NCI-H2107 treated with DMSO at 0.1 percent for 48 hours (cell line): ENCODE measurements at regions not wholly inside any gene's neighbourhood (a gene's known extent, or its start where the extent isn't known, plus 50 kb on each side); places are given as distances from the start of the nearest gene placed in this dataset.

ENCODE experiments used
- DNase-seq: peaks from one replicate; lab custom pipeline; 2025; ENCODE audit not compliant: unreplicated experiment; lab: John Stamatoyannopoulos, UW

DNA sequence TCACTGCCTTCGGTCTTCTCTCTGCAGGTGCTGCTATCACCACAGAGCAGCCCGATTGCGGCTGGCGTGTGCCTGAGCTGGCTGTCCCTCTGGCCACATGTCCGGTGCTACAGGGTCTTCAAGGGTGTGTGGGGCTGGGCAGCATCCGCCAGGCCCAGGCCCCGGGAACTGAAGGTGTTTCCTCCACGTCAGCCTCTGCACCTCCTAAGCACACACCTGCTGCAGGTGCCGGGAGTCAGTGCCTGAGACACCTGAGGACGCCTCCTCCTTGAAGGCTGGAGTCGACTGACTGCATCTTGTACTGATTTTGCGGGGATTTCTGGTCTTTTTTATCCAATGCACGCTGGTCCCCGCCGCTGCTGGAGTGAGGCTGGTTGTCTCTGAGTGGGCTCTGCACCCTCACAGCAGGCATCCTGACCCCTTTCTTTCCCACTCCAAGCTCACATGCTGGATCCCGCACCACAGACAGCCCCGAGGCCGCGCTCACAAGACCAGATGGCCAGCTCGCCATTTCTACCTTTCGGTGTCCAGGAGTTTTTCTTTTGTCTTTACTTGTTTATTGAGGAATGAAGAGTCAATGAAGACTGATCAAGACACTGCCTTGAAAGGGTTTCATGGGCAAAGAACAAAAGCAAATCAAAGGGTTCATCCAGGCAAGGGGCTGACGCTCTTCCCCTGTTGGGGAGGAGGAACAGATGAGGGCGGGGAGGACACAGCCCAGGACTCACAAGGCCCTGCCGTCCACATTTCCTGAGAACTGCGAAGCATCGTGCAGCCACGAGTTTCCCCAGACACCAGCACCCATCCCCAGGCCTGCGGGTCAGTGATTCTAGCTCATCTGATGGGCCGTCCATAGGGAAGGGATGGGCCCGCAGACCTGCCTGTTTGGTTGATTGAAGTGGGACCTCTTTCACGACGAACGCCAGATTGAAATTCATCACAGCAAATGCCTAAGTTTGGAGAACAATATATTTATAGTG lies 203.8 kb upstream of the SOX1 start:
- no peak for DNase-seq

DNA sequence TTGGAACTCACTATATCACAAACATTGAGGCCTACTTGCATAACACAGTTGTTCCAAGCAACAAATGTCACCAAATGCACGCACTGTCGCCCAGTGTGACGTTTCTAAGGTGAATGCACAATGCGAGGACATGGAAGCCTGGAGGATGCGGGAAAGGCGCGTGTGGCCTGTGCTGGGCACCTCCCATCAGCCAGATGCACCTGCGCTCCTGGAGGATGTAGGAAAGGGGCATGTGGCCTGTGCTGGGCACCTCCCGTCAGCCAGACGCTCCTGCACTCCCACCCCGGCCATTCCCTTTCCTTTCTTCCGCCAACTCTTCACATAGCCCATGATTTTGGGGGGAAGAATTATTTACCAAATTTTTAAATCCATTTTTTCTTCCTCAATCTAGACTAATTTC lies 202.4 kb upstream of the SOX1 start:
- no peak for DNase-seq

DNA sequence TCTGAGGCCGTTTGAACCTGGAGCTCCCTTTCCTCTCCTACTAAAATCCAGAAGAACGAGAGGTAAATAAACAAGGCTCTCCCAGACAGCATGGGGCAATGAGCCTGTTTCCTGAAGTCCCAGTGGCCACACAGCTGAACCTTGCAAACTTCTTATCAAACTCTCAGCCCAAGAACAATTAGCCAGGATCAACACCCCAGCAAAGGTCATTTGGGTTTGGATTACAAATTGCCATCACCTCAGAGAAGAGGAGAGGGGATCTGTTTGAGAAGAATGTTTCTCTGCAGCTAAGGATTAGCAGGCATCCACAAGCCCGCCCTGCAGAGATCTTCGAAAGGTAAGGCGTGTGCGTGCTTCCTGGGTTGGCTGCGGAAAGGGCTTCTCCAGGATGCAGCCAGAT lies 201.9 kb upstream of the SOX1 start:
- DNase-seq: no peak

DNA sequence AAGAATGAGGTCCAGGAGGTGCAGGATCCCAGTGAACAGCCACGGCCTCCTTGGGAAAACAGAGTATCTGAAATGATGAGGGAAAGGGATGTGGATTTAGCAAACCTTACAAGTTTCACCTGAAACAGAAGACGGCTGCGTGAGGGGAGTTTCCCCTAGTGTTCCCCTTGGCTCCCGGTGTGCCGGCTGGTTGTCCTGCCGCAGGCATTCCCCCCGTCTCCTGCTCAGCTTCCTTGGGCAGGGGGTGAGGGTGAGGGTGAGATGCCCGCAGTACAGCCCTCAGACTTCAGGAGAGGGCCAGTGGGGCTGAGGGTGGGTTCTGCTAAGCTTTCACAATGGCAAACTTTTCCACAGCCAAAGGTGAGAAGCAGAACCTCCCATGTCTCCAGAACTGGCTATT lies 201.1 kb upstream of the SOX1 start:
- no peak for DNase-seq

DNA sequence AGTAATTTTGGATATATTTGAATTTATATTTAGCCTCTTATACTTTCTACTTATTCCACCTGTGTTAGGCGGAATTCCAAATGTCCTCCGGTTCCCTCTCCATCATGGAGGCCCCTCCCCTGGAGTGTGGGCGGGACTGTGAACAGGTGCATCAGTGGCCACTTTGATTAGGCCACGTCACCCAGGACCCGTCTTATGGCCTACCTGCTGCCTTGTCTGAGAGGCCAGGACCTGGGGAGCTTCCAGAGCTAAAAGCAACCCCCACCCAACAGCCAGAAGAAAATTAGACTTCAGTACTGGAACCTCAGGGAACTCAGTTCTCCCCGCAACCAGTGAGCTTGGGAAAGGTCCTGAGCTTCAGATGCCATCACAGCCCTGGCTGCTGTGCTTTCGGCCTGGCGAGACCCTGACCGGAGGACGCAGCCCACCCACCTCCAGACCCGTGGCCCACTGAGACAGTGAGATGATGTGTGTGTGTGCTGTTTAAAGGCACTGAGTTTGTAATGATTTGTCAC lies 200.2 kb upstream of the SOX1 start:
- no peak for DNase-seq

DNA sequence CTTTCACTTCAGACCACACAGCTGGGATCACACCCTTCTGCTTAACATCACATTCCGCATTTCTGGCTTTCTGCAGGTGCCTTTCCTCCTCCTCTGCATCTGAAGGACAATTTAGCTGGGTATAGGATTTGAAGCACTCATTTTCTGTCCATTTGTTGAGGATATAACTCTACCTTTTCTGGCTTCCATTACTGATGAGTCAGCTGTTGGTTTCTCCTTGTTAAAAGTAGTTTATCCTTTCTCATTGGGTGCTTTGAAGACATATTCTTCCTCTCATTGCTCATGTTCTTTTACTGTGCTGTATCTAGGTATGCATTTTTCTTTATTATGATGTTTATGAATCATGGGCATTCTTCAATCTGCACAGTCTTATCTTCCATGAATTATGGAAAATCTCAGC lies 199.3 kb upstream of the SOX1 start:
- DNase-seq: no peak

DNA sequence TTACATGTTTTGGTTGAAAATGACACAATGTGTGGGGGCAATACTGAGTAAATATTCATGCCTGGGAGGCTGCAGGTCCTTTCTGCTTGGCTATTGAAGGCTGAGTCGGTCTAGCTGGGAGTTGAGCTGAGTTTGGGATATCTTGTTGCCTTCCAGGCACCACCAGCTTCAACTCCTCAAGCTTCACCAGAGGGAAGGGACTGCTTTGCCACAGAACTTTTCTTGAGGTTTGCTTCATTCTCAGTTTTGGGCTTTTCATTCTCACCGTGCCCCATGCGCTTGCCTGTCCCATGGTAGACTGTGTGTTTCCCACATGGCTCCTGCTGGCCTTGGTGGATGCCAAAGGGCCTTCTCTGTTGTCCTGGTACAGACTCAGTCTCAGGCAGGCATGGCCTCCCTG lies 198.2 kb upstream of the SOX1 start:
- DNase-seq: no peak

DNA sequence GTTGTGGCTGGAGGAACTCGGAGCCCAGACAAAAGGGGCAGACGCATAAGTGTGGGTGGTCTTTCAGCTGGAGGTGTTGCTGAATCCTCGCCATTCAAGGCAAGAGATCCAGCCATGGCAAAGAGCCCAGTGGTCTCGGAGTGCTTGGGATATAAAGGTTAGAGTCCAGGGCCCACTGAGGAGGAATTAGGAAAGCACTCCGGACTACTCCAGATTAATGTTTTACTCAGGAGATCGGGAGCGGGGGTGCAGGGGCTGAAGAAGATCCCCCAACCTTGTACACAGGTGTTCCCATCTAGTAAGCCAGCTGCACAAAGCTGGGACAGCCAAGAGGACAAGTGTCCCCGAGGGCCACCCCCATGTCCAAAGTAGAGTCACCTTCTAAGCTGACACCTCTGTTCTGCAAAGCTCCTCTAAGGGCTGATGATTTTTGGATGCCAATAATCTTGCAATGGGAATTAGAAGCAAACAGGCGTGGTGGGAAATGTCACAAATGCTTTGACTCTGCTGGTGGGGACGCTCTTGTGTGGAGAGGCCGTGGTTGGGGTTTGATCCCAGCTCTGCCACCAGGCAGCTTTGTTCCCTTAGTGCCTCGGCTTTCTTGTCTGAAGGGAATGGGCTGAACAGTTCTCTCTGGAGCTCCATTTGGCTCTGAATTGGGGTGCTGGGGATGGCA lies 194.3 kb upstream of the SOX1 start:
- DNase-seq: no peak

DNA sequence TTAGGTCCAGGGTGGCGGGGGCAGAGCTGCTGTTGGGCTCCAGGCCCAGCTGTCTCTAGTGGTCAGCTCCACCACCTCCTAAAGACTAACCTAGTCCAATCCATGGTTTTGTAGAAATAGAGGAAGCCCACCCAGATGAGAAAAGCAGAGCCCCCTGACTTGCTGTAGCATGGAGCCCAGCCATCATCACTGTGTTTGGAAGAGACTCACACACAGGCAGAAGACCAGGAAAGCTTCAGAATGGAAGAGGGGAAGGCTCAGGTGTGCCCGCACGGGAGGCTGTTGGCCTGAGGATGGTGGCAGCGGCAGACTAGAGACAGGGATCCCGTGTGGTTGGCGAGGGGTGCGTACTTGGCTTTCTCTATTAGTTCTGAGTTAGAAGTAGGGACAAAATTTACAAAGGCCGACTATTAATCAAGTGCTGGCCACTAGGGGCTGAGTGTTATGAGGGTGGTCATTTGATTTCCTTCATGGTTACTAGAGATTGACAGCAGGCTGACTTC lies 193.2 kb upstream of the SOX1 start:
- no peak for DNase-seq

DNA sequence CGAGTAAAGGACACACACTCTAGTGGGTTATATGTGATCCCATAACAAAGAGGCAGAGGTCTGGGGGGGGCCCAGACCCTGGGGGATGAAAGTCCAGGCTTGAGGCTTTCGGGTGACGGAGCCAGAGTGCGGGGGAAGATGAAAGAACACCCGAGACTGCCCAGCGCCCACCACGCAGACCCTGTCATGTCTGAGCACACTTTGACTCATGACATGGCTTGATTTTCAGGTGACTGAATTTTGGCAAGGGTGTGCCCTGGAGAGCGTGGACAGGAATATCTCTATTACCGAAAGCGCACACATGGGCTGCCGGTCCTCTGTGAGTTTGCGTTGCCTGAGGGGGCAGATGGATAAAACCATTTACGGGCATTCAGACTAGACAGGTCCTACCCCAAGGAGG lies 192.0 kb upstream of the SOX1 start:
- DNase-seq: no peak

DNA sequence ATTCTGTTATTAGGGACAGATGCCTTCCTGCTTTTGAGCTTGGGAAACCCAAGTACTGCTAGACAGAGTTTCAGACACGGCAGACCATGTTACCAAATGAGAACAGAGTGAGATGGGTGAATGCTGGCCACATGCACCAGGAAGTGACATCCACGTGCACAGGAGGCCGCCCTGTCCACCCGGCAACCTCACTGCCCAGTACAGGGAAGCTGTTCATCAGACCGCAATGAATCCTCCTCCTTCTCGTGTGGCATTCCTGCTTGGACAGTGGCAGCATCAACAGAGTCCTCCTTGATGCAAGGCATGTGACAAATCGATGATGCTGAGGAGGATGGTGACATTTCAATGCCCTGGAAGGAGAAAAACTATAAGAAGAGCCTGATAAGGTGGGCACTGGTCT lies 191.0 kb upstream of the SOX1 start:
- DNase-seq: no peak

DNA sequence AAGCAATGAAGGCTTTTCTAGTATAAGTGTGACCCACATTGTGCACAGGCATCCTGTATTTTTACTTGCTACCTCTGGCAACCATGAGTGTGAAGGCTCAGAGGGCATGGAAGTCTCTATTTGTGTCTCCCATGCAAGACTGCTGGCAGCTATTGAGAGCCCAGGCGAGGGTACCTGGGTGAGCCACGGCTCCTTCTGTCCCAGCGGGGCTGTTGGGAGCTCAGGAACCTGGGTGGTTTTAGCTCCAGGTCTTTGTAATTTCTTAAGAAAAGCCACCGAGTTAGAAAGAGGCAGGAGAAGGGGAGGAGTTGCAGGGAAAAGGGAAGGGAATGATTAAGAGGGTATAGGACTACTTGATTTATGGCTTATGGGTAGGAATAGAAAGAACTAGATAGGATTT lies 190.4 kb upstream of the SOX1 start:
- DNase-seq: no peak

DNA sequence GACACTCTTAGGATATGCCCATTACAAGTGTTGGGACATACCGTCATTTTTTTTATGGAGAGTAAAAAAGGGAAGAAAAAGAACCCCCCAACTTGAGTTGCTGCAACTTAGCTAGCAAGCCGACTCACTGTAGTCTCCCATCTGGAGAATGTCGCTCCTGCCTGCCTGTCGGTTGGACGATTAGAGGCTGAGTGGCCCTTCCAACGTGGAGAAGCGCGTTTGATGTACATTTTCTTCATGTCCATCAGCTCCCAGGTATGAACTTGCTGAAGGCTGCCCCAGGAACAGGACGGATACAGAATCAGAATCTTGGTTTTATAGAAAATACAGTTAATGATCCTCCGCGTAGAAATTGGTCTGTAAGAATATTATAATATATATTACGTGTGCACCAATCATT lies 189.0 kb upstream of the SOX1 start:
- DNase-seq: no peak

DNA sequence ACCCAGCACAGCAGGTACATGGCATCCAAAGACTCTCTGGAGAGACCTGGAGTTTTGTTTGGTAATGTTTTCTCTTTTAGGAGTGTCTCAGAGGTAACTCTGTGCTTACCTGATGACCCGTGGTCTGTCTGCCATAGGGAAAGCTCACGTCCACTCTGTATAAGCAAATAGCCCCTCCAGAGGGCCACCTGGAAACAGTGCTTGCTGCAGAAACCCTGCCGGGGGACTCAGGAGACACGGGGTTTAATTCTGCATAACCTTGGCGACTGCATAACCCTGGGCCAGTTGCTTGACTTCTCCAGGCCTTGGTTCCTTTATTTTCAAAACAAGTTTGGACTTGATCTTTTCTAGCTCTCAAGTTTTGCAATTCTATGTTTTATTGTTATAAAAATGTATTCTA lies 187.2 kb upstream of the SOX1 start:
- no peak for DNase-seq

DNA sequence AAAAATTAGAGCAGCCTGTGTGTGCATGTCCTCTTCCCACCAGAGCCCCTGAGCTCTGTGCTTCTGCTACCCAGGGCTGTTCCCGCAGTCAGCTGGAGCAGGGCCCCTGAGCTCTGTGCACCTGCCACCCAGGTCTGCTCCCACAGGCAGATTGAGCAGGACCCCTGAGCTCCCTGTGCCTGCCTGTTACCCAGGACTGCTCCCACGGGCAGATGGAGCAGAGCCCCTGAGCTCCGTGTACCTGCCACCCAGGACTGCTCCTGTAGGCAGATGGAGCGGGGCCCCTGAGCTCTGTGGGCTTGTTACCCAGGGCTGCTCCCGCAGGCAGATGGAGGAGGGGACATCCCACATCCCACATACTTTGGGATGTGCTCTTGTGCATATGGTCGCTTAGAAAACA lies 186.8 kb upstream of the SOX1 start:
- no peak for DNase-seq

DNA sequence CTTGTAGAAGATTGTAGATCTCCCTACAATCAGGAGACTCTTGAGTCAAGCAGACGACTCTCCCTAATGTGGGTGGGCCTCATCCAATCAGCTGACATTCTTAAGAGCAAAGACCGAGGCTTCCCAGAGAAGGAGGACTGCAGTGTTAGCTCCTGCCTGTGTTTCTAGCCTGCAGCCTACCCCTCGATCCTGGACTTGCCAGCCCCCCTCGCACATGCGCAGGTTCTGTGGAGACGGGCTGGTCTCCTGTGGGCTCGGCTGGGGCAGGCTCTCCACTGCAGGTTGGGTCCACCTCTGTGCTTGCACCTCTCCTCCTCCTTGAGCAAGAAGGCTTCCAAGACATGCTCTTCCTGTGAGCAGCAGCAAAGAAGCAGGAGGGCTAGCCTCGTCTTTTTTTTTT lies 185.2 kb upstream of the SOX1 start:
- no peak for DNase-seq

DNA sequence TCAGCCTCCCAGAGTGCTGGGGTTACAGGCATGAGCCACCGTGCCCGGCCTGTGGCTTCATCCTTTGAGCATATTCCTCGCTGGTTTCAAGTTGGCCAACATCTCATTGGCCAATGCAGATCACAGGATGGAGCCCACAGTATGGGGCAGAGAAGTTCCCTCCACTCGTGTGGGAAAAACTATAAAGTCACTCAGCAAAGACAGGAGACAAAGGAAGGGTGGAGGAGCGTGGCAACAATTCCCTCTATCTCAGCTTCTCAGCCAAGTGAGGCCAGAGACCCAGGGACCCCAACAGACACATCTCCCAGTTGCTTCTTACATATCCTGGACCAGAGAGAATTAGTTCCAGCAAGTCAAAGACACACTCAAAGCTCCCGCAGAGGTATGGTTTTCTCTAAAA lies 184.6 kb upstream of the SOX1 start:
- no peak for DNase-seq

DNA sequence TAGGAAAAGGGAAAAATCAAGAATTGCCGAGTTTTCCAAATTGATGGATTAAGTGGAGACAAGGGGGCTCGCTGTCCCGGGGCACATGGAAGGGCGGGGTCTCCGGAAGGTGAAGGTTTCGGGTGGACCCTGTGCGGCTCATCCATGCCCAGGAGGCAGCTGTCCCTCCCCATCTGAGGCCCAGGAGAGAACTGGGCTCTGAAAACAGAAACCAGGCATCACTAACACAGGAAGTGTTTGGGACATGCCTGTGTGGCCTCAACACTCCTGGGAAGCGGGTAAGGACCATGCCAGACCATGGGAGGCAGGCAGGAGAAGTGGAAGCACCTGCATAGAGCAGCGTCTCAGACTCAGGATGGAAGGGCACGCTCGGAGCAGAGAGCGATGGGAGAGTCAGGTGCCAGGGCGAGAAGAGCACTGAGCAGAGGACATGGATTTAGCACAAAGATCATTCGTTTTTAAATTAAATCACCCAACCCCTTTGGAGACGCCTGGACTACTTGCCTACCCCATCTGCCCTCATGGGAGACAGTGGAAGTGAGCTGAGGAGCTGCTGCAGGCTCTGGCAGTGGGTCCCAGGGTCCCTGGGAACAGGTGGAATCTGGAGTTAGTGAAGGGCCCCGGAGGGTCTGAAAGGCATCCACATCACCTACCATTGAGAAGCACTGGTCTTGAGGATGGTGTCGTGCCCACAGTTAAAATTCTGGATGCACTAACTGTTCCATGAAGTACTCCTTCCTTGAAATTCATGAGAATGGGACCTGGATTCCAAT lies 183.2 kb upstream of the SOX1 start:
- DNase-seq: no peak

DNA sequence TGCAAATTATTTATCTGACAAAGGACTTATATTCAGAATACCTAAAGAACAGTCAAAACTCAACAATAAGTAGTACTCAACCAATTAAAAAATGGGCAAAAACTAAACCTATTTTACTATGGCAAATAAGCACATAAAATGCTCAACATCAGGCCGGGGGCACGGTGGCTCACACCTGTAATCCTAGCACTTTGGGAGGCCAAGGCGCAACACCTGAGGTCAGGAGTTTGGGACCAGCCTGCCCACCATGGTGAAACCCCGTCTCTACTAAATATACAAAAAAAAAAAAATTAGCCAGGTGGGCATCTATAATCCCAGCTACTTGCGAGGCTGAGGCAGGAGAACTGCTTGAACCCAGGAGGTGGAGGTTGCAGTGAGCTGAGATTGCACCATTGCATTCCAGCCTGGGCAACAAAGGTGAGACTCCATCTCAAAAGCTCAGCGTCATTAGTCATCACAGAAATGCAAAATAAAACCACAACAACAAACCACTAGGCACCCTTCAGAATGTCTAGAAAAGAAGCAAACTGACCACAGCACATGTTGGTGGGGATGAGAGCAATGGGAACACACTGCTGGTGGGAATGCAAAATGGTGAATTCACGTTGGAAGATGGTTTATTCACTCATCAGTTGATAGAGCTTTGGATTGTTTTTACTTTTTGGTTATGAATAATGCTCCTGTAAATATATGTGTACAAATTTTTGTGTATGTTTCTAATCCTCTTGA lies 180.6 kb upstream of the SOX1 start:
- DNase-seq: no peak

DNA sequence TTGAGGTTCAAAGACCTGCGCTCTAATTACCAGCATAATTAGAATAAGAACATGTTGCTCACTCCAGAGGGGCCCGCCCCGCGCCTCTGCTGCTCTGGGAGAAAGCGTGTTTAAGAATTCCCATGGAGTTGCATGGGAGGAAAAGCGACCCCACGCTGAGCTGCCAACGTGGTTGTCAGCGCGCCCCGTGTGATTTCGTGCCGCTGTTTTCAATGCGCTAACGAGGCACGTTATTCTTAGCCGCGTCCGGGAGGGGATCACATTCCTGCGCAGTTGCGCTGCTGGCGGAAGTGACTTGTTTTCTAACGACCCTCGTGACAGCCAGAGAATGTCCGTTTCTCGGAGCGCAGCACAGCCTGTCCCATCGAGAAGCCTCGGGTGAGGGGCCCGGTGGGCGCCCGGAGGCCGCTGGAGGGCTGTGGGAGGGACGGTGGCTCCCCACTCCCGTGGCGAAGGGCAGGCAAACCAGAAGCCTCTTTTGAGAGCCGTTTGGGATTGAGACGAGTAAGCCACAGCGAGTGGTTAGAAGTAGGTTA lies 173.8 kb upstream of the SOX1 start:
- DNase-seq: no peak
